ENCODE measurements at regions not wholly inside any gene's neighbourhood (a gene's known extent, or its start where the extent isn't known, plus 50 kb on each side); places are given as distances from the start of the nearest gene placed in this dataset.
A peak's percentile ranks its signal among the peaks of the same experiment; 100 is the strongest.

DNA sequence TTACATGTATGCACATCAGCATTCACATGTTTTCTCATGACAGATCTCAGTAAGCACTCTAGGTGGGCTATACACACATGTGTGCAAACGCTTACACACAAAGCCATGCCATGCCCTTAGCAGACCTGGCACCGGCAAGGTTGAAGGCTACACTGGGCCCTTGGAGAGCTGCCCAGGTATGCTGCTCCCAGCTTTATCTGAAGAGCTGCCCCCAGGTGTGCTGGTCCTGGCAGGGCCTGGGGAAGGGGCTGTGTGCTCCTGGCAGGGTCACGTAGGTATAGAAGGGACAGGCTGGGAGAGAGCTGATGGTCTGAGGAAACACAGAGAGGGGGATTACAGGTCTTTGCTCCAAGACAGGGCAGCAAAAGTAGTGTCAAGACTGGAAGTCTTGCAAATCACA, 146.7 kb upstream of the VANGL1 start:
- no peak for ATAC-seq
- DNase-seq (ENCODE audit: low spot score): no peak

DNA sequence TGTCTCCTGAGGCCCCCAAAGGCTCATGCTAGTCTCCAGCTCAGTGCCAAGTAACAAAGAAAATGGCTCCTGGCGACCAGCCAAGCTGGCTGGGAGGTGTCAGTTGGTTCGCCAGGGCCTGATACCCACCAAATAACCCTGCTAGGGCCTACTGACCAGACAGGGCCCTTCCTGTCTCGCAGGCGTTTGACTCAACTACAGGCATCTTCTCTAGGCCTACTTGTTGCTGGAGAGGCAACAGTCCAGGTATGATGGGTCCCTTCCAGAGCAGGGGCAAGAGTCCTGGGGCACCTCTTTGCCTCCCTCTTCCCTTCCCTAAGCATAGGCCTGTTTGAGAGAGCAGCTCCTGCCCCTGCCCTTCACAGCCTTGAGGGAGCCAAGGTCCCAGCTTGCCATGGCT, 147.9 kb upstream of the VANGL1 start:
- ATAC-seq: no peak
- no peak for DNase-seq (ENCODE audit: low spot score)

DNA sequence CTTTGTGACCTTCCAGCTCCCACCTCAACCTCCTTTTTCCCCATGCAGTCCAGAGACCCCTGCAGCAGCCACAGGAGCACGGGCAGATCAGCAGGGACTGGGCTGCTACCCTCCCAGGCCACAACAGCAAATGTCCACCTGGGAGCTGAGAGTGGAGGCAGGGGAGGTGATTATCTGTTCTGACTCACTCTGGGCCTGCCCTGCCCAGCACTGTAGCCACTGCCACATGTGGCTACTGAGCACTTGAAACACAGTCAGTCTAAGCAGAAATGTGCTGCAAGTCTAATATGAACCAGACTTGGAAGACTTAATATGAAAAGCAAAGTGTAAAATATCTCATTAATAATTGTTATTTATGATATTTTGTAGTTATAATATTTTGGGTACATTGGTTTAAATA, 148.9 kb upstream of the VANGL1 start:
- ATAC-seq (no peak), DNase-seq (ENCODE audit: low spot score) (no peak)

GRCh38 chr1:115492019-115492595, 149.7 kb upstream of the VANGL1 start:
- ATAC-seq (no peak), DNase-seq (ENCODE audit: low spot score) (no peak)

DNA sequence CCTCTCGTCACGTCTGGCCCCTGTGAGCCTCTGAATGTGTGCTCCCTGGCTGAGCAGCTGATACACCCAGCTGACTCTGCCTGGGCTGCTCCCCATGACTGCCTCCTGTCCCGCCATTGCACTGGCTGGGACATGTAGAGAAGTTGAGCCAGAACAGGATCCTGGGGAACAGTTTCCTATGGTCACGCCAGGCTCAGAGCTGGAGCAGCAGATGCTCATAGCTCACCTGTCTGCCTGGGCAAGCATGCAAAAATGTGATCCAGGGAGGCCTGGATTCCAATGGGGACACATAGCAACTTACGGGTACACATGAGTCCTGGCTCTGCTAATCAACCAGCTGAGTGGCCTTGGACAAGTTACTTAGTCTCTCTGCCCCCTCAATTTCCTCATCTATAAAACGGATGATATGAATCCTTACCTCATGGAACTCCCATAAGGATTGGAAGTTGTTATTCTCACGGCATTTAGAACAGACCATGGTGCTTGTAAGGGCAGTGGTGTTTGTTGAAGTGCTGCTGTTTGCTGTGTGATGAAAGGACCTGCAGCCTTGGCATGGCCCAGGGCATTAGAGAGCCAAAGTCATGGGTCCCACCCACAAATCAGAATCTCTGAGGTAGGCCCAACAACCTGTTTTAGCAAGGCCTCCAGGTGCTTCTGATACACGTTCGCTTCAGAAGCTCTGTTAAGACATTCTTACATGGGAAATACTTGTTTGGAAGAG, 150.3 kb upstream of the VANGL1 start:
- ATAC-seq: no peak

GRCh38 chr1:115479055-115479482, 141.0 kb upstream of the NGF start:
- no peak for ATAC-seq
- DNase-seq (ENCODE audit: low spot score): peak; percentile 35

More for the DNA sequence above, 150.3 kb upstream of the VANGL1 start:
- no peak for DNase-seq (ENCODE audit: low spot score)

GRCh38 chr1:115477071-115477470, 139.0 kb upstream of the NGF start:
- ATAC-seq (no peak), DNase-seq (ENCODE audit: low spot score) (no peak)

- no peak for DNase-seq (ENCODE audit: low spot score)
- no peak for ATAC-seq
Observed at GRCh38 chr1:115476616-115477015, 138.6 kb upstream of the NGF start.

- ATAC-seq (no peak), DNase-seq (ENCODE audit: low spot score) (no peak)
Observed at GRCh38 chr1:115475901-115476300, 137.9 kb upstream of the NGF start.

DNA sequence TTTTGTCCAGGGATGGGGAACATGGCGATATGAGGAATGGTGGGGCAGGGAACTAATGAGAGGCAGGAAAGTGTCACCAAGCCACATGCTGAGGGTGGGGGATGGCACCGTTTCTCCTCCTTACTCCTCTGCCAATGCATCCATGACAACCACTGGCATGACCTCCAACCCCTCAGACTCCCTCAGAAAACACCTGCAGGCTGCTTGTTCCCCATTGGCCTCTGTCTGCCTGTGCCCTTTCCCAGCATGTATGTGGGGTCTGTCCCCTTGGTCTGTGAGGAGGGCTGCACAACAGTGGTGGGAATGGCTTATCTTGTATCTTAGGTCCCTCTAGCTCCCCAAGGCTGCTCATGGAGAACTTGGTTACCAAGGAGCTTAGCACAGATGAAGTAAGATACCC, 137.2 kb upstream of the NGF start:
- DNase-seq (ENCODE audit: low spot score) (no peak), ATAC-seq (no peak)

GRCh38 chr1:115473986-115474565, 136.0 kb upstream of the NGF start:
- DNase-seq (ENCODE audit: low spot score): no peak
- no peak for ATAC-seq

DNA sequence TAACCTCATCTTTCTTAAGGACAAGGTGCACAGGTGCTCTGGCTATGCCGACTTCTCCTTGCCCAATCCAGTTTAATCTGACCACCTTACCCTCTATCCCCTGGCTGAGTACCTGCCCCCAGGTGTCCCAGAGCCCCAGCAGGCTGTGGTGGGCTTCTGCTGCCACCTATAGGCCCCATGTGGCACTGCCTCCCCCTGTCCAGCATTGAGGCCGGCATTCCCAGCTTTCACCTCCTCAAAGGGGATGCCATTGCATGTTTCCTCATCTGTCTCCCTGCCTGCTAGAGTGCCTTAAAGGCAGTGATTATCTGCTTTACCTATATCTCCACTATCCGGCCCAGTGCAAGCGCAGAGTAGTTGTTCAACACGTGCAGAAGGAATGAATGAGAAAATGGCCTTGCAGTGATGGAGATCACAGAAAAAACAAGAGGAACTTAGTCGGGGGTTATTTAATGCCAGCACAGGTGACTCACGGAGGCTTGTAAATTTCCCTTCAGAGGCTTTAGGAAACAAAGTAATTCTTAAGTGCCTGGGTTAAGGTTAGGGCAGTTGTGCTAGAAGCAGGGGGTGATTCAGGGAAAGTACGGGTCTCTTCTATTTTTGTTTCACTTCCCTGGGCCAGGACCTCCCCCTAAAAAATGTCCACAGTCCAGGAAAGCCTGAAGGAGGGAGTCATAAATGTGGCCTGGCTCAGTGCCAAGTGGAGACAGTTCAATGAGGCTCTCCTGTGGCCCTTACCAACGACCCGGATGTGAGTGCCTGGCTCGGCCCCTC, 131.8 kb upstream of the NGF start:
- DNase-seq (ENCODE audit: low spot score): peak; percentile 64
- peak; percentile 94 for ATAC-seq

GRCh38 chr1:115467790-115468189, 129.7 kb upstream of the NGF start:
- DNase-seq (ENCODE audit: low spot score) (no peak), ATAC-seq (no peak)

DNA sequence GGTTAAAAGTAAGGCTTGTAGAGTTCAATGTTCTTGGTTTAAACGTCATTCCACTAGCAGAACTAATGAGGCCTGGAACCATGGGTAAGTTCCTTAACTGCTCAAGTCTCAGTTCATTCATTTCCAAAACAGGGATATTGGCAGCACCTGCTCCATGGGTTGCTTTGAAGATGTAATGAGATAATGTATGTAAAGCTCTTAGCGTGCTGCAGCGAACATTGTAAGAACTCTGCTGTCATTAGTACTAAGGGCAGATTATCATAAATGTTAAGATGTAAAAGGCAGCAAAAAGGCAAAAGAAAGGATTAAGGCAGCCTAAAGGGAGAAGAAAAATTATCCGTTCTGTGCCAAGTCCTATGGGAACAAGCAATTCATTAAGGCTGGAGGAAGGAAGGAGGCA, 129.1 kb upstream of the NGF start:
- ATAC-seq (no peak), DNase-seq (ENCODE audit: low spot score) (no peak)

DNA sequence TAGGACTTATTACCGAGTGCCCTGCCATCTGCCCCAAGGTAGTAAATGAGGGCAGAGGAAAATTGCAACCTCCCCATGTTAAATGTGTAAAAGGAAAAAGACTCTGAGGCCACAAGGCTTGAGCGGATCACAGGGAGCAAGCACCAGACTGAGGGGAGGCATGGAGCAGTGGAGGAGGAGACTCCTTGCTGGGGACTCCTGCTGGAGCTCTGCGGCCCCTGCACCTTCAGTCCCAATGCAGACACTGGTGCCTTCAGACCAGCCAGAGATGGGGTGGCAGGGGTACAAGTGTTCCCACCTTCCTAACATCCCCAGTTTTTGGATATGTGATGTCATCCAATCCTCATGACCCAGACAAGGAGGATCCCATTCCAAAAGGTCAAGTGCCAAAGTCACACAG, 128.4 kb upstream of the NGF start:
- no peak for ATAC-seq

DNA sequence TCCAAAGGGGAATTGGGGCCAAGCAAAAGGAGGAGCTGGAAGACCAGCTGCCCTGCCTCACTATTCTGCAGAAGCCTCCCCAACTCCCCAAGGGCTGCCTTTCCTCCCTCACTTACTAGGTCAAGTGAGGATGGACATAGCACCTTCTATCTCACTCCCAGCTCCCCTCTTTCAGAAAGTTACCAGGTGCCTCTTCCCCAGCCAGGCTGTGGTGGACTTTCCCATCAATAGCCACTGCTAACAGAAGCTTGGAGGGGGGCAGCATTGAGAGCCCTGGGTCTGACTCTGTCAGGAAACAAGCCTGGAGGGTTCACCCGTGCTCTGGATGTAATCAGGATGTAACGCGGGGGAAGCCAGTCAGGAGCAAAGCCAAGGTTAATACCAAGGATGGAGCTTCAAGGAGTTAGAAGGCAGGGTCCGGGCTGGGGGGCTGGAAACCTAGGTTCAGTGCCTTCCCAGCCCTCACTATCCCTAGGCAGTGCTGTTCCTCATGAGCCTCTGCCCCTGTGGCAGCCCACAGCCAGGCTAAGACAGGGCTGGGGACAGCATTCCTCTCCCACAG, 127.8 kb upstream of the NGF start:
- no peak for ATAC-seq
- DNase-seq (ENCODE audit: low spot score): no peak

More for the DNA sequence above, 128.4 kb upstream of the NGF start:
- DNase-seq (ENCODE audit: low spot score): no peak

DNA sequence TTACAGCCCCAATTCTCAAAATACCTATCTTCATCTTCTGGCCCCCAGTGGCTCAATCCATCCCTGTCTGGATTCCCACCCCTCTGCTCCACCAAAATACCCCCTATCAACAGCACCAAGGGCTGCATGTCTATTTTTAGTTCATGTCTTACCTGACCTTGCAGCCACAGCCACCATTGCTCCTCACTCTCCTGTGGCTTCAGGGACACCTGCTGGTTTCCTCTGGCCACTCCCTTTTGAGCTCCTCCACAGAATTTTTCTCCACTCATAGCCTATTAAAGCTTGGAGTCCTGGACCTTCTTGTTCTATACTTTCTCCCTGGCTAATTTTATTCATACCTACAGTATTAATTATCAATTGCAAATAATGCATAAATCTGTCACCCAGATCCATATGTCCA, 125.3 kb upstream of the NGF start:
- DNase-seq (ENCODE audit: low spot score): no peak
- peak; percentile 32 for ATAC-seq

DNA sequence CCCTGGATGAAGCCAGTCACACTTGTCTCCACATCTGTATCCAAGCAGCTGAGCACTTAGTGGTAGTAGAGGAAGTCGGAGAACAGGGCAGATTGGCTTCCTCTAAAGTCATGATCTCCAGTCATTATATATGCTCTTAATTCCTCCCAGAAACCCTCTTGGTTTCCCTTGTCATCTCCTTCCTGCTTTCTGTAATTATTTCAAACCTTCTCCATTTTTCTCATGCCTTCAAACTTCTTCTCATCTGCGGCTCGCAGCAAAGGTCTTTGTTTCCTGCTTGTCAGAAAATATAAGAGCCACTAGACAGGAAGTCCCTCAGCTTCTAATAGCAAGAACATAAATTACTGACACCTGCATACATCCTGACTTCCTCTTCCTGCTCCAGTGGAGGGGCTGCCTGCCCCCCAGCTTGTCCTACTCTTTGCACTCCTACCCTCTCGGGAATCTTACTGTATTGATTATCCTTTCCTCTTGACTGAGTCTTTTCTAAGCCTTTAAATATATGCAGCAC, 124.6 kb upstream of the NGF start:
- DNase-seq (ENCODE audit: low spot score) (no peak), ATAC-seq (no peak)

GRCh38 chr1:115461526-115461925, 123.5 kb upstream of the NGF start:
- no peak for ATAC-seq

GRCh38 chr1:115459161-115459560, 121.1 kb upstream of the NGF start:
- ATAC-seq (no peak), DNase-seq (ENCODE audit: low spot score) (no peak)

More at GRCh38 chr1:115461526-115461925, 123.5 kb upstream of the NGF start:
- DNase-seq (ENCODE audit: low spot score): no peak

- DNase-seq (ENCODE audit: low spot score) (no peak), ATAC-seq (no peak)
Observed at GRCh38 chr1:115458426-115459114, 120.5 kb upstream of the NGF start.

Measured in left lobe of liver (tissue), 2 donors.